Bronchial epithelial cell (primary cell): ENCODE measurements at regions not wholly inside any gene's neighbourhood (a gene's known extent, or its start where the extent isn't known, plus 50 kb on each side); places are given as distances from the start of the nearest gene placed in this dataset.
A peak's percentile ranks its signal among the peaks of the same experiment; 100 is the strongest.

Experiments
- DNase-seq: peaks from one replicate; pipeline ENCODE4 v3.0.0-alpha.2; 2010; ENCODE audit warnings: low read depth
- FAIRE-seq: peaks from 2 replicates; lab custom pipeline; 2011; peaks lifted over from hg19 to GRCh38; lab: Jason Lieb, UNC
- H3K27me3 ChIP-seq: 2 replicates; pipeline ENCODE4 v1.5.1; 2011; ENCODE audit warnings: low read length; ENCODE audit not compliant: control insufficient read depth, insufficient read depth
- H3K36me3 ChIP-seq: 2 replicates; pipeline ENCODE4 v1.5.1; 2011; ENCODE audit warnings: low read length; ENCODE audit not compliant: control insufficient read depth, insufficient read depth
- H3K4me3 ChIP-seq: 2 replicates; pipeline ENCODE4 v1.5.1; 2011; ENCODE audit warnings: mild to moderate bottlenecking, low read depth, low read length, control low read depth
- TF ChIP-seq, protein P1 (sequence below): IDR thresholded peaks from 2 replicates; pipeline ENCODE4 v1.5.1; 2011; ENCODE audit warnings: mild to moderate bottlenecking, moderate library complexity, low read length, control low read depth, inconsistent platforms; ENCODE audit not compliant: insufficient read depth, severe bottlenecking

GRCh38 chr10:120761951-120762350, 89.2 kb upstream of the WDR11 start:
- Histone ChIP-seq H3K36me3 (no peaks in the 10 kb centered on the region), H3K27me3 (no peaks in the 10 kb centered on the region), H3K4me3 (no peak overlapping the region)
- DNase-seq (no peak), FAIRE-seq (no peak)
- TF ChIP-seq, protein P1, sequence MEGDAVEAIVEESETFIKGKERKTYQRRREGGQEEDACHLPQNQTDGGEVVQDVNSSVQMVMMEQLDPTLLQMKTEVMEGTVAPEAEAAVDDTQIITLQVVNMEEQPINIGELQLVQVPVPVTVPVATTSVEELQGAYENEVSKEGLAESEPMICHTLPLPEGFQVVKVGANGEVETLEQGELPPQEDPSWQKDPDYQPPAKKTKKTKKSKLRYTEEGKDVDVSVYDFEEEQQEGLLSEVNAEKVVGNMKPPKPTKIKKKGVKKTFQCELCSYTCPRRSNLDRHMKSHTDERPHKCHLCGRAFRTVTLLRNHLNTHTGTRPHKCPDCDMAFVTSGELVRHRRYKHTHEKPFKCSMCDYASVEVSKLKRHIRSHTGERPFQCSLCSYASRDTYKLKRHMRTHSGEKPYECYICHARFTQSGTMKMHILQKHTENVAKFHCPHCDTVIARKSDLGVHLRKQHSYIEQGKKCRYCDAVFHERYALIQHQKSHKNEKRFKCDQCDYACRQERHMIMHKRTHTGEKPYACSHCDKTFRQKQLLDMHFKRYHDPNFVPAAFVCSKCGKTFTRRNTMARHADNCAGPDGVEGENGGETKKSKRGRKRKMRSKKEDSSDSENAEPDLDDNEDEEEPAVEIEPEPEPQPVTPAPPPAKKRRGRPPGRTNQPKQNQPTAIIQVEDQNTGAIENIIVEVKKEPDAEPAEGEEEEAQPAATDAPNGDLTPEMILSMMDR, result no peak

DNA sequence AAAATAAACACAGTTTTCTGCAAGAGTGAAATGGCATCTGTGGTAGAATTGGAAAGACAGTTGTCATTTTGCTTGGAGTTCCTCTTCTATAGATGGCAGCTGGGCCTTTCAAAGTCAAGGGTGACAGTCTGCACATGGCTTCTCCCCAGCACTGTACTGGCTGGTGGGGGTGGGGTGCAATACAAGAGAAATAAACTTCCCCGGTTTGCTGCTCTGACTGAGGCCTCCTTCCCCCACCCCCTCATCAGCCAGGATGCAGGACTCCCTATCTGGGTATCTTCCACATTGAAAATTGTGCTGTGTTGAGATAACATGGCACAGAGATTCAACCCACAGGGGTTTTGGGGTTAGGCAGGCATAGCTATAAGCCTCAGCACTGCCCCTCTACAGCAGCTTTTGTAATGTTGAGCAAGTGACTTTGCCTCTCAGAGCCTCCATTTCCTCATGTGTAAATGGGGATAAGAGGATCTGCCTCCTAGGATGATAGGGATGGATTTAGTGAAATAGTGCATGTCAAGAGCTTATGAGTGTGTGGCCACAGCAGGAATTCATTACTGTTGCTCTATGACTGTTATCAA, 85.8 kb upstream of the WDR11 start:
- Histone ChIP-seq H3K36me3 (no peaks in the 10 kb centered on the region), H3K4me3 (no peak overlapping the region), H3K27me3 (no peaks in the 10 kb centered on the region)
- TF ChIP-seq, protein P1, result no peak
- FAIRE-seq (no peak), DNase-seq (no peak)

- FAIRE-seq, result peak; percentile 60
These were observed 82.9 kb upstream of the WDR11 start for GRCh38 chr10:120768227-120768626.

GRCh38 chr10:120770496-120770895, 80.7 kb upstream of the WDR11 start:
- TF ChIP-seq, protein P1, result no peak
- Histone ChIP-seq H3K4me3 (no peak overlapping the region), H3K27me3 (no peaks in the 10 kb centered on the region), H3K36me3 (no peaks in the 10 kb centered on the region)
- no peak for DNase-seq
- FAIRE-seq, result no peak

More at GRCh38 chr10:120768227-120768626, 82.9 kb upstream of the WDR11 start:
- no peaks in the 10 kb centered on the region for H3K36me3 ChIP-seq
- H3K4me3 ChIP-seq, result no peak overlapping the region
- TF ChIP-seq, protein P1, result no peak
- DNase-seq, result no peak
- no peaks in the 10 kb centered on the region for H3K27me3 ChIP-seq

DNA sequence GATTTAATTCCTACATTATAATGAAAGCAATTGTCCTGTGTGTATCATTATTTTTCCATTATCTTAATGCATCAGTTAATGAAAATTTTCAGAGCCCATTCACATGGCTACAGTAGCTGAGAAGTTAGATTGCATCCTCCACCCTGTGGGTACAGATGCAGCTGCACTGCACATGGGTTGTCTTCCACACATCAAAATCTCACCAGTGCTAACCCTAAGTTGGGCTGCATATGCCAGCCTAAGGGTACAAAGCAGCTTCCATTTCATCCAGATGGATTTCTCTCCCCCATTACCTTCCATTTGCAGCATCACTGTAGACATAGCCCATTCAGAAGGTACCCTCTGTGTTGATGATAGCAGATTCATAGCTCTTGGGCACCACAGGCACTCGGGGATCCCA, 74.7 kb upstream of the WDR11 start:
- Histone ChIP-seq H3K36me3 (no peaks in the 10 kb centered on the region), H3K27me3 (no peaks in the 10 kb centered on the region), H3K4me3 (no peak overlapping the region)
- TF ChIP-seq, protein P1, result no peak
- FAIRE-seq, result peak; percentile 7
- no peak for DNase-seq

- TF ChIP-seq, protein P1, result no peak
- Histone ChIP-seq H3K4me3 (no peak overlapping the region), H3K36me3 (no peaks in the 10 kb centered on the region), H3K27me3 (no peaks in the 10 kb centered on the region)
- no peak for FAIRE-seq
- peak; percentile 3 for DNase-seq
These were observed 68.8 kb upstream of the WDR11 start for GRCh38 chr10:120782336-120782735.
